ENCODE measurements at regions not wholly inside any gene's neighbourhood (a gene's known extent, or its start where the extent isn't known, plus 50 kb on each side); places are given as distances from the start of the nearest gene placed in this dataset.

DNA sequence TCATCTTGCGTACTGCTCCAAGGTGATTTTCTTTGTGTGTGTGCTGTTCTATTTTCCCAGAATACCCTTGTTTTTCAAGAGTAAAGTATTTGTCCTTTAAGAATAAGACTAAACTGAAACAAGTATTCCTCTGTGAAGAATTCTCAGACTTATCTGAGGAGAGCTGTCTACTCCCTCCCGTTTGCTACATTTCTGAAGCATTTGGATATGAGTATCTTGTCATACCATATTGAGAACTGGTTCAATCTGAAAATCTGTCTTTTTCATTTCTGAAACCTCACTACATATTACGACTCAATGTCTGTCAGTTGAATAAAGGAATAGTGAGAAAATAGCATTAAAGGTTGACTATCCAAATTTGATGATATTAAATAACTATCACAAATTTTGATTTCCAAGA lies 159.4 kb downstream of the PMAIP1 start:
- in situ Hi-C loops (cut with MboI; ENCODE audit: low sequenced_read_pairs, unreplicated experiment) = no loop called here
- no peak for DNase-seq (ENCODE audit: low spot score)
- TF ChIP-seq, protein P1, sequence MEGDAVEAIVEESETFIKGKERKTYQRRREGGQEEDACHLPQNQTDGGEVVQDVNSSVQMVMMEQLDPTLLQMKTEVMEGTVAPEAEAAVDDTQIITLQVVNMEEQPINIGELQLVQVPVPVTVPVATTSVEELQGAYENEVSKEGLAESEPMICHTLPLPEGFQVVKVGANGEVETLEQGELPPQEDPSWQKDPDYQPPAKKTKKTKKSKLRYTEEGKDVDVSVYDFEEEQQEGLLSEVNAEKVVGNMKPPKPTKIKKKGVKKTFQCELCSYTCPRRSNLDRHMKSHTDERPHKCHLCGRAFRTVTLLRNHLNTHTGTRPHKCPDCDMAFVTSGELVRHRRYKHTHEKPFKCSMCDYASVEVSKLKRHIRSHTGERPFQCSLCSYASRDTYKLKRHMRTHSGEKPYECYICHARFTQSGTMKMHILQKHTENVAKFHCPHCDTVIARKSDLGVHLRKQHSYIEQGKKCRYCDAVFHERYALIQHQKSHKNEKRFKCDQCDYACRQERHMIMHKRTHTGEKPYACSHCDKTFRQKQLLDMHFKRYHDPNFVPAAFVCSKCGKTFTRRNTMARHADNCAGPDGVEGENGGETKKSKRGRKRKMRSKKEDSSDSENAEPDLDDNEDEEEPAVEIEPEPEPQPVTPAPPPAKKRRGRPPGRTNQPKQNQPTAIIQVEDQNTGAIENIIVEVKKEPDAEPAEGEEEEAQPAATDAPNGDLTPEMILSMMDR (IDR thresholded peaks at IDR 0.05; ENCODE audit: borderline replicate concordance, control extremely low read depth, extremely low read depth, insufficient read depth, missing control alignments) = no peak

DNA sequence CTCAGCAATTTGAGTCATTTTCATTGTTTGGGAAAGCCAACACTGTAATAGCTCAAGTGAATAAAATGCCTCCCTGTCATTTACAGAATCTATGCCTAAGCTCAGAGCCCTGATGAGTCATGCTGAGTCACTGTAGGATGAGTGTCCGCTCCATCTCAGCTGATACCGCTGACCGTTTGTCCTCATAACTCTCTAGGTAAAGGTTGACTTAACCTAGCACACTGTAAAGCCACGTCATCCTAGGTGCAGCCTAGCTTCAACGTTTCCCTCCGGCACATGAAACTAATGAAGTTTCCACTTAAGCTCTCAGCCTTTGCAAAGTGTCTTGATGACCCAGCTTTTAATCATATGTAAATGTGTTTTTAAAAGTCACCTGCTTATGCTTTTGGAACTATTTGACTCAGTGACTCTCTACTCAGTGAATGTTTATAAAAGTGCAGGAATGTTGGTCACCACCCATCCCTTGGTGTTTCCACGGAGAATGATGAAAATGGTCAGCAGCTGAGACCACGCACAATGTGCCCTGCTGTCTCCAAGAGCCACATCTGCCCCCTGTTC lies 154.0 kb downstream of the PMAIP1 start:
- TF ChIP-seq, protein P1 (IDR thresholded peaks at IDR 0.05; ENCODE audit: borderline replicate concordance, control extremely low read depth, extremely low read depth, insufficient read depth, missing control alignments) = no peak
- in situ Hi-C loops (cut with MboI; ENCODE audit: low sequenced_read_pairs, unreplicated experiment) = no loop called here
- DNase-seq (ENCODE audit: low spot score) = no peak

DNA sequence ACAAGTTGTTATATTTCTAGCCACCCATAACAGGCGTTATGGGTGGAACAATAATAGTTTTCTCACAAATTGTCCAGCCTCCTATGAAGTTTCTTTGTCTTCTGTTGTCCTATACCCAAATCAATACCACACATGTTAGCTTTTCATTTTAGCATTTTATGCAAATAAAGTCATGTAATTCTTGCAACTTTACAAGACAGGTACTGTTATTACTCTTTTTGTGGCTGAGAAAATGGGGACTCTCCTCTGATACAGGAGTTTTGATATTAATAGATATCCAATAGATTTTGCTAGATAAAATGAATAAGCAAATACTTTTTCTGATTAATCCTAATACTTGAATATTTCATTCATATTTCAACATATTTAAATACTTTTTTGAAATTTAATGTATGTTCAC lies 151.0 kb downstream of the PMAIP1 start:
- TF ChIP-seq, protein P1 (IDR thresholded peaks at IDR 0.05; ENCODE audit: borderline replicate concordance, control extremely low read depth, extremely low read depth, insufficient read depth, missing control alignments) = no peak
- in situ Hi-C loops (cut with MboI; ENCODE audit: low sequenced_read_pairs, unreplicated experiment) = no loop called here
- DNase-seq (ENCODE audit: low spot score) = no peak

DNA sequence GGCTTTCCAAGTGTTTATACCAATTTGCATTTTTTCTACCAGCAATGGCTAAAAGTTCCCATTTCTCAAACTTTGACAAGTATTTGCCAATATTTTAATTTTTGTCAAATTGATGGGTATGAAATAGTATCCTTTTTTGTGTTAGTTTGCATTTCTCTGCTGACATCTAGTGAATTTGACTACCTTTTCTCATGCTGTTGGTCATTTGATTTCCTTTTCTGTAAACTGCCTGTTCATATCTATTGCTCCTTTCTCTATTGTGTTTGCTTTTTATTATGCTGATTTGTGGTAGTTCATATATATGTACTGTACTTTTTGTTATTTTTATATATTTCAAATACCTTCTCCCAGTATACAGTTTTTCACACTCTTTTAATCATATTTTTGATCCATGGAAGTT lies 149.4 kb downstream of the PMAIP1 start:
- in situ Hi-C loops (cut with MboI; ENCODE audit: low sequenced_read_pairs, unreplicated experiment) = no loop called here
- TF ChIP-seq, protein P1 (IDR thresholded peaks at IDR 0.05; ENCODE audit: borderline replicate concordance, control extremely low read depth, extremely low read depth, insufficient read depth, missing control alignments) = no peak
- DNase-seq (ENCODE audit: low spot score) = no peak

DNA sequence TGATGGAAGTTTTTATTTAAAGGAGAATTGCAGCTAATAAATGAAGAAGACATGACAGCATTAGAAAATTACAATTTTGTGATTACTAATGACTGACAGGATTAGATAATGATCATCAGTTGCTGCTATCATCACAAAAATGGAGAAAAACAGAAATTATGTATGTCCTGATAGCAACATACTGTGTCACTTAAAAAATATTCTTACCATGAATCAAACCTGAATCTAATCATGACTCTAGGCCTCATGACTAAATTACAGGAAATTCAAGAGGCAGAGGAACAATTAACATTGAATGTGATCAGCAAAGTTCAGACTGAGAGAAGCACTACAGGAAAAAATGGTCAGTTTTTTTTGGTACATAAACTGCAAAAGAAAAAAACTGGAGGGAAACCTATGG lies 147.8 kb downstream of the PMAIP1 start:
- TF ChIP-seq, protein P1 (IDR thresholded peaks at IDR 0.05; ENCODE audit: borderline replicate concordance, control extremely low read depth, extremely low read depth, insufficient read depth, missing control alignments) = no peak
- no peak for DNase-seq (ENCODE audit: low spot score)
- in situ Hi-C loops (cut with MboI; ENCODE audit: low sequenced_read_pairs, unreplicated experiment) = no loop called here

DNA sequence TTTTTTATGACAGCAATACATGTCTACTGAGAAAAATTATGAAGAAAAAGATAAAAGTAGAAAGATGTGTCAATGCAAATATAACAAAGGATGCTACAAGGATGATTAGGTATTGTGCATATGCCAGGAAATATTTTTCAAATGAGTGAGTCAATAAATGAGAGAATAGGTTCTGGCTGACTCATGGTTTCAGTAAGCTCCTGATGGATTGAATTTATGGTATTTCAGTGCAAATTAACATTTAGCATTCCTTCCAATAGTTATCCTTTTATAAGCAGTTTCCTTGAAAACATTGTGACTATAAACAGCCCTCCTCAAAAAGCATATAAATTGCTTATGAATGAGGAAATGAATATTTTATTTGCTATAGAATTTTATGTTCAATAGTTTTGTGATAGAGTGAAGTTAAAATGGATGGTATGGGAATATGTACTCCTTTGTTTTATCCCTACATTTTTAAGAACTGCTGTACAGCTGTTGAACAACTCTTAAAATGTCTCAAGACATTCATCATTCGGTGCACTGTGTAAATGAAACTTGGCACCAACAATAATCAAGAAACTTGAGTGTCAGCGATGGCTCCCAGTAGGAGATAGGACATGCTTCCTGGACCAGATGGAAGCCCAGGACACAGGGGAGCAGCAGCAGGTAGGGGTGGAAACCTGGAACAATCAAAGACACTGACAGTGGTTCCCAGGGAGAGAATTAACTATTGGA lies 144.7 kb downstream of the PMAIP1 start:
- DNase-seq (ENCODE audit: low spot score) = no peak
- TF ChIP-seq, protein P1 (IDR thresholded peaks at IDR 0.05; ENCODE audit: borderline replicate concordance, control extremely low read depth, extremely low read depth, insufficient read depth, missing control alignments) = no peak
- in situ Hi-C loops (cut with MboI; ENCODE audit: low sequenced_read_pairs, unreplicated experiment) = no loop called here

All from GM13976 (cell line).